Liver (tissue), 3 donors: ENCODE measurements at regions not wholly inside any gene's neighbourhood (a gene's known extent, or its start where the extent isn't known, plus 50 kb on each side); places are given as distances from the start of the nearest gene placed in this dataset.

Source experiments
- EGR1 ChIP-seq, 2 donors: IDR thresholded peaks; 2 replicates each; pipeline ENCODE4 v1.6.1; 2016 to 2018; ENCODE audit warnings: antibody characterized with exemption in 2 of 2, low read depth in 2 of 2
- JUND ChIP-seq, 2 donors: IDR thresholded peaks; 2 replicates each; pipeline ENCODE4 v1.6.1; 2016; ENCODE audit warnings: antibody characterized with exemption in 2 of 2
- RAD21 ChIP-seq, 2 donors: IDR thresholded peaks; 2 replicates each; pipeline ENCODE4 v1.6.1; 2016; ENCODE audit warnings: antibody characterized with exemption in 2 of 2, mild to moderate bottlenecking in 2 of 2
- SP1 ChIP-seq: IDR thresholded peaks from 2 replicates; pipeline ENCODE4 v1.6.1; 2018; ENCODE audit warnings: antibody characterized with exemption, mild to moderate bottlenecking
- TAF1 ChIP-seq: conservative IDR thresholded peaks from 2 replicates; pipeline ENCODE4 v1.6.1; 2016; ENCODE audit warnings: antibody characterized with exemption, mild to moderate bottlenecking
- YY1 ChIP-seq: IDR thresholded peaks from 2 replicates; pipeline ENCODE4 v1.6.1; 2016; ENCODE audit warnings: antibody characterized with exemption, mild to moderate bottlenecking
- TF ChIP-seq, protein P1 (sequence below): fragments of 150-350 bp; IDR thresholded peaks from 2 replicates; pipeline ENCODE4 v1.5.1; 2017; ENCODE audit warnings: improper control_type of control experiment, low read depth, low read length; ENCODE audit not compliant: missing input control
- TF ChIP-seq, protein P2 (sequence below): IDR thresholded peaks from 2 replicates; pipeline ENCODE4 v1.6.1; 2016; ENCODE audit warnings: antibody characterized with exemption
- TF ChIP-seq, protein P3 (sequence below): IDR thresholded peaks from 2 replicates; pipeline ENCODE4 v1.6.1; 2016; ENCODE audit warnings: antibody characterized with exemption, mild to moderate bottlenecking
- TF ChIP-seq, protein P4 (sequence below): IDR thresholded peaks from 2 replicates; pipeline ENCODE4 v1.6.1; 2016; ENCODE audit warnings: antibody characterized with exemption
- donor health status: healthy.
- donor health status: healthy.

DNA sequence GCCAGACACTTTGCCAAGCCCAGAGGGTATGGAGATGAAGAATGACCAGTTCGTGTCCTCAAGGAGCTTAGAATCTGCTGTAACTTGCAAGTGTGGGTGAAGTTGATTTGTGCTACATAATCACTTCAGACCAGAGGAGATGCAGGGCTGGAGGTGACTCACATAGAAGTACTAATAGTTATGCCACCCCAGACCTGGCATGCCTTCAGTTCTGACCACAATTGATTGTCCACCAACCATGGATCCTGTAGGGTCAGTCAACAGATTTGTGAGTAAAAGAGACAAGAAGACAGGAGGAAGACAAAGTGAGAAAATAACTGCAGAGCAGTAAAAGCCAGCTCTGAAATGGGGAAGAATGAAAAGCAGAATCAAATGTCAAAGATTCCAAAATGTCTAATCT lies 51.2 kb upstream of the BMPER start:
- TF ChIP-seq, protein P1, sequence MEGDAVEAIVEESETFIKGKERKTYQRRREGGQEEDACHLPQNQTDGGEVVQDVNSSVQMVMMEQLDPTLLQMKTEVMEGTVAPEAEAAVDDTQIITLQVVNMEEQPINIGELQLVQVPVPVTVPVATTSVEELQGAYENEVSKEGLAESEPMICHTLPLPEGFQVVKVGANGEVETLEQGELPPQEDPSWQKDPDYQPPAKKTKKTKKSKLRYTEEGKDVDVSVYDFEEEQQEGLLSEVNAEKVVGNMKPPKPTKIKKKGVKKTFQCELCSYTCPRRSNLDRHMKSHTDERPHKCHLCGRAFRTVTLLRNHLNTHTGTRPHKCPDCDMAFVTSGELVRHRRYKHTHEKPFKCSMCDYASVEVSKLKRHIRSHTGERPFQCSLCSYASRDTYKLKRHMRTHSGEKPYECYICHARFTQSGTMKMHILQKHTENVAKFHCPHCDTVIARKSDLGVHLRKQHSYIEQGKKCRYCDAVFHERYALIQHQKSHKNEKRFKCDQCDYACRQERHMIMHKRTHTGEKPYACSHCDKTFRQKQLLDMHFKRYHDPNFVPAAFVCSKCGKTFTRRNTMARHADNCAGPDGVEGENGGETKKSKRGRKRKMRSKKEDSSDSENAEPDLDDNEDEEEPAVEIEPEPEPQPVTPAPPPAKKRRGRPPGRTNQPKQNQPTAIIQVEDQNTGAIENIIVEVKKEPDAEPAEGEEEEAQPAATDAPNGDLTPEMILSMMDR: no peak
- TF ChIP-seq, protein P2, sequence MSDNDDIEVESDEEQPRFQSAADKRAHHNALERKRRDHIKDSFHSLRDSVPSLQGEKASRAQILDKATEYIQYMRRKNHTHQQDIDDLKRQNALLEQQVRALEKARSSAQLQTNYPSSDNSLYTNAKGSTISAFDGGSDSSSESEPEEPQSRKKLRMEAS: no peak
- TF ChIP-seq TAF1 (no peak), YY1 (no peak), EGR1 (IDR thresholded peaks at IDR 0.05; ENCODE audit: low read depth in 2 of 2) (no peak), RAD21 (IDR thresholded peaks at IDR 0.05) (no peak), JUND (IDR thresholded peaks at IDR 0.05) (no peak), SP1 (no peak)
- TF ChIP-seq, protein P3, sequence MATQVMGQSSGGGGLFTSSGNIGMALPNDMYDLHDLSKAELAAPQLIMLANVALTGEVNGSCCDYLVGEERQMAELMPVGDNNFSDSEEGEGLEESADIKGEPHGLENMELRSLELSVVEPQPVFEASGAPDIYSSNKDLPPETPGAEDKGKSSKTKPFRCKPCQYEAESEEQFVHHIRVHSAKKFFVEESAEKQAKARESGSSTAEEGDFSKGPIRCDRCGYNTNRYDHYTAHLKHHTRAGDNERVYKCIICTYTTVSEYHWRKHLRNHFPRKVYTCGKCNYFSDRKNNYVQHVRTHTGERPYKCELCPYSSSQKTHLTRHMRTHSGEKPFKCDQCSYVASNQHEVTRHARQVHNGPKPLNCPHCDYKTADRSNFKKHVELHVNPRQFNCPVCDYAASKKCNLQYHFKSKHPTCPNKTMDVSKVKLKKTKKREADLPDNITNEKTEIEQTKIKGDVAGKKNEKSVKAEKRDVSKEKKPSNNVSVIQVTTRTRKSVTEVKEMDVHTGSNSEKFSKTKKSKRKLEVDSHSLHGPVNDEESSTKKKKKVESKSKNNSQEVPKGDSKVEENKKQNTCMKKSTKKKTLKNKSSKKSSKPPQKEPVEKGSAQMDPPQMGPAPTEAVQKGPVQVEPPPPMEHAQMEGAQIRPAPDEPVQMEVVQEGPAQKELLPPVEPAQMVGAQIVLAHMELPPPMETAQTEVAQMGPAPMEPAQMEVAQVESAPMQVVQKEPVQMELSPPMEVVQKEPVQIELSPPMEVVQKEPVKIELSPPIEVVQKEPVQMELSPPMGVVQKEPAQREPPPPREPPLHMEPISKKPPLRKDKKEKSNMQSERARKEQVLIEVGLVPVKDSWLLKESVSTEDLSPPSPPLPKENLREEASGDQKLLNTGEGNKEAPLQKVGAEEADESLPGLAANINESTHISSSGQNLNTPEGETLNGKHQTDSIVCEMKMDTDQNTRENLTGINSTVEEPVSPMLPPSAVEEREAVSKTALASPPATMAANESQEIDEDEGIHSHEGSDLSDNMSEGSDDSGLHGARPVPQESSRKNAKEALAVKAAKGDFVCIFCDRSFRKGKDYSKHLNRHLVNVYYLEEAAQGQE: no peak
- TF ChIP-seq, protein P4, sequence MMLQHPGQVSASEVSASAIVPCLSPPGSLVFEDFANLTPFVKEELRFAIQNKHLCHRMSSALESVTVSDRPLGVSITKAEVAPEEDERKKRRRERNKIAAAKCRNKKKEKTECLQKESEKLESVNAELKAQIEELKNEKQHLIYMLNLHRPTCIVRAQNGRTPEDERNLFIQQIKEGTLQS: no peak
